ENCODE measurements at regions not wholly inside any gene's neighbourhood (a gene's known extent, or its start where the extent isn't known, plus 50 kb on each side); places are given as distances from the start of the nearest gene placed in this dataset.

DNA sequence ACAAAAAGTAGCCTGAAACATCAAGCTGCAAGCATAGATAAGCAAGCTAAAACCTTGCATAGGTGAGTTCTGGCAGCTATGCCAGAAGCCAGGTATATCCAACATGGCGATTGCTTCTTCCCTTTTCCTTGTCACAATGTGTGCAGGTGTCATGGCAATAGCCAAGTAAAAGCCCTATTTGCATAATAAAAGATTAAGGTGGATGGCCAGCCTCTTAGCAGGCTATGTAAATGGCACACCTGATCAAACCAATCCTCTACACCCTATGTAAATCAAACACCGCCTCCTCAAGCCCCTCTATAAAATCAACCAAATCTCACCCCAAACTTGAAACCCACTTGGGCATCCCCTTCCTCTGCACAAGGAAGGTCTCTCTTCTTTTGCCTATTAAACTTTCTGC is 366.8 kb downstream of the VGLL3 start:
- no peak overlapping the region for H3K27ac ChIP-seq
- TF ChIP-seq, protein P1, sequence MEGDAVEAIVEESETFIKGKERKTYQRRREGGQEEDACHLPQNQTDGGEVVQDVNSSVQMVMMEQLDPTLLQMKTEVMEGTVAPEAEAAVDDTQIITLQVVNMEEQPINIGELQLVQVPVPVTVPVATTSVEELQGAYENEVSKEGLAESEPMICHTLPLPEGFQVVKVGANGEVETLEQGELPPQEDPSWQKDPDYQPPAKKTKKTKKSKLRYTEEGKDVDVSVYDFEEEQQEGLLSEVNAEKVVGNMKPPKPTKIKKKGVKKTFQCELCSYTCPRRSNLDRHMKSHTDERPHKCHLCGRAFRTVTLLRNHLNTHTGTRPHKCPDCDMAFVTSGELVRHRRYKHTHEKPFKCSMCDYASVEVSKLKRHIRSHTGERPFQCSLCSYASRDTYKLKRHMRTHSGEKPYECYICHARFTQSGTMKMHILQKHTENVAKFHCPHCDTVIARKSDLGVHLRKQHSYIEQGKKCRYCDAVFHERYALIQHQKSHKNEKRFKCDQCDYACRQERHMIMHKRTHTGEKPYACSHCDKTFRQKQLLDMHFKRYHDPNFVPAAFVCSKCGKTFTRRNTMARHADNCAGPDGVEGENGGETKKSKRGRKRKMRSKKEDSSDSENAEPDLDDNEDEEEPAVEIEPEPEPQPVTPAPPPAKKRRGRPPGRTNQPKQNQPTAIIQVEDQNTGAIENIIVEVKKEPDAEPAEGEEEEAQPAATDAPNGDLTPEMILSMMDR (conservative IDR thresholded peaks at IDR 0.05), result no peak

DNA sequence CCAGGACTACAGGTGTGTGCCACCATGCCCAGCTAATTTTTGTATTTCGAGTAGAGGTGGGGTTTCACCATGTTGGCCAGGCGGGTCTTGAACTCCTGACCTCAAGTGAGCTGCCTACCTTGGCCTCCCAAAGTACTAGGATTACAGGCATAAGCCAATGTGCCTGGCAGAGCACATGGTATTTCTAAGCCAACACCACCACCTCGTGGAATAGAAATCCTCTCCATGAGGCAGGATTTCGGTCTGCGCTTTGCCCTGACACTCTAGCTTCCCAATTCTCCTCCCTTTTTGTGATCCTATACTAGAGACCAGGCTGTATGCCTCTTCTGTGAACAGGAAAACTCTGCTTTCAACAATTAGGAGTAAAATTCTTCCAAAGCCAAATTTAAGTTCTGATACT is 372.2 kb downstream of the VGLL3 start:
- TF ChIP-seq, protein P1 (conservative IDR thresholded peaks at IDR 0.05), result no peak
- no peak overlapping the region for H3K27ac ChIP-seq

DNA sequence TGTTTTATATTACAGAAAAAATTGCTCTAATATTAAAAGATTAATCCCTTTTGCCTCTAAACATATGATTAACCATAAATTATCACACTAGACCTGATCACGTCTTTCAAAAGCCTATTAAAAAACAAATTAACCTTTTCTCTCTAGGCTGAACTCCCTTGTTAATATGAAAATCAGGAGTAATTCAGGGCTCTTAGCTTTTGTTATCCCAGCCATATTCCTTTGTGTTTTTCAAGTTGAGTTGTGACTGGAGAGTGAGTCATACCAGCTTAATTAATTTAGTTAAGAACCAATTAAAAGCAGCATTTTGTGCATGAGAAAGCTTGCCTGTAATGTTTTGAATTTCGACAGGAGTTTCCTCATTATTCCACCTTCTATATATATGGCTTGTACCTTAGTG is 385.8 kb downstream of the VGLL3 start:
- TF ChIP-seq, protein P1 (conservative IDR thresholded peaks at IDR 0.05), result no peak
- H3K27ac ChIP-seq, result no peak overlapping the region

DNA sequence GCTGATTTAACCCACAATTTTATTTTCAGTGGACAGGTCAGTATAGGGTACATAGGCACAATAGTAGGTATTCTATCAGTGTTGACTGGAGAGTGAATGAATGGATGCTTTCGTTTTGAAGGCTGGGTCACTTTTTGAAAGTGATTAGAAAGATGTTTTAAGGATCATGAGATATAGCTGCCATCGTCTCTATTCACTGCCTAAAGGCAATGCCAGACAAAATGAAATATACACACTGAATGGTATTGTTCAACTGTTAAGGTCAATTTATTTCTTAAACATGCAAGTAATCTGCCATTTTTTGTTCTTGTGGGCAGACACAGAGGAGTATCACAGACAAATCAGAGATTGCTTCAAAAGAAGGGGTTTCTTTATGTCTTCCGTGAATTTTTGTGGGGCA is 395.3 kb downstream of the VGLL3 start:
- TF ChIP-seq, protein P1 (conservative IDR thresholded peaks at IDR 0.05), result no peak

DNA sequence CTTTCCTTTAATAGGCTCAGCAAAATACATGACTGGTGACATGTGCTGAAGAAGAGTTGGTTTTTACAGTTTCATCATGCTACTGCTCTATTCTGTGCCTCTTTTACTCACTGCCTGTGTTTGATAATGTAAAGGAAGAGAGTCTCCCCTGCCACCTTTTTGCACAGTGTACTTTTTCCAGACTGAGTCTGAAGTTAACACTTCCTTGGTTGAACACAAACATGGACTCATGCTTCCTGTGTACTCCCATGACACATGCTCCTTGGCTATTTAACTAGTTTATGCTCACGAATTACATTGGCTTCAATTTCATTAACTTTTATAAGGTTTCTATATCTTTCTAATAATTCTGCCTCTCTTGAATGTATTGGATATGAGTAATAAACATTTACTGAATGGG is 396.1 kb downstream of the VGLL3 start:
- TF ChIP-seq, protein P1 (conservative IDR thresholded peaks at IDR 0.05), result no peak

More for the DNA sequence above, 395.3 kb downstream of the VGLL3 start:
- no peak overlapping the region for H3K27ac ChIP-seq

DNA sequence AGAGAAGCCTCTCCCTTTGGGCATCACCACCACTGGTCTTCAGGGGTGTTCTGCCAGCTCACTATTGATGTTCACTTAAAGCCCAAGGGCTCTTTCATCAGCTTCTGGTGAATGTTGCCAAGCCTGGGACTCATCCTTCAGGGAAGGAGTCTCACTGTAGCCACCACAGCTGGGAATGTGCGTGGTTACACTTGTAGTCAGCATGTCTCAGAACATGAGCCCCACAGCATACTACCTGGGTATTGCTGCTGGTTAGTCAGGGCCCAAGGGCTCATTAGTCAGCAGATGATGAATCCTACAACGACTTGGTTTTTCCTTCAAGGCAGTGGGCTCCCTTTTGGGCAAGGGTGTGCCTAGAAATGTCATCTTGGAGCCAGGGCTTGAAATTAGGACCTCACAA is 412.9 kb downstream of the VGLL3 start:
- TF ChIP-seq, protein P1 (conservative IDR thresholded peaks at IDR 0.05), result no peak
- H3K27ac ChIP-seq, result no peak overlapping the region

More for the DNA sequence above, 396.1 kb downstream of the VGLL3 start:
- H3K27ac ChIP-seq, result no peak overlapping the region

DNA sequence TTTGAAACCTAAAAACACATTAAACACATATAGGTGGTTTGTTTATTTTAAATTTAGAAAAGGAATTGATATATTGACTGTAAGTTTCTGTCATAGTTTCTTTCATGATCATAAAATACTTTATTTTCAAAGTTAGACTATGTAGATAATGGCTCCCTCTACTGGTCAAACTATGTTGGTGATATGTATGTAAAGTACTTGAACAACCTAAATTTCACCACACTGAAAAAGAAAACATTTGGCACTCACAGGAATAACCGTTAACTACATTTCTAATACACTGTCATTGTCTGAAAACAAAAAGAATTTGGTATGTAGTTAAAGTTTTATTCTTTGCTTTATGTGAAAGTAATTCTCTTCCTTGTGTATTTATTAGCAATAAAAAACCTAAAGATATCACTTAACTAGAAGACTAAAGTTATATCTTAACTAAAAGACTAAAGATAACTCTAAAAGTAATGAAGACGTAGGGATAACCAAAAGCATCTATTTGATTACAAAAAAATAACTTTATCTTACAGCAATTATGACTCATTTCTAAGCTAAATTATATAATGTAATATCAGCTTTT is 427.5 kb downstream of the VGLL3 start:
- TF ChIP-seq, protein P1 (conservative IDR thresholded peaks at IDR 0.05), result peak; percentile 85
- H3K27ac ChIP-seq, result no peak overlapping the region
